HUES6 (cell line): ENCODE measurements at regions not wholly inside any gene's neighbourhood (a gene's known extent, or its start where the extent isn't known, plus 50 kb on each side); places are given as distances from the start of the nearest gene placed in this dataset.

Experiments
- H3K27ac ChIP-seq: 2 replicates; pipeline ENCODE4 v1.7.0; 2013; ENCODE audit warnings: low read depth, mild to moderate bottlenecking, low read length, inconsistent platforms
- H3K27me3 ChIP-seq: 2 replicates; pipeline ENCODE4 v1.6.1; 2013; ENCODE audit warnings: low read length; ENCODE audit not compliant: control insufficient read depth, insufficient read depth
- H3K36me3 ChIP-seq: 2 replicates; pipeline ENCODE4 v1.6.1; 2013; ENCODE audit warnings: low read length; ENCODE audit not compliant: control insufficient read depth, insufficient read depth
- H3K4me1 ChIP-seq: 2 replicates; pipeline ENCODE4 v1.6.1; 2013; ENCODE audit warnings: low read length; ENCODE audit not compliant: control insufficient read depth, insufficient read depth
- H3K4me3 ChIP-seq: 2 replicates; pipeline ENCODE4 v1.5.1; 2013; ENCODE audit warnings: low read depth, low read length
- H3K9ac ChIP-seq: one replicate; pipeline ENCODE4 v1.6.1; 2013; ENCODE audit warnings: mild to moderate bottlenecking, low read length
- H3K9me3 ChIP-seq: 2 replicates; pipeline ENCODE4 v1.6.1; 2013; ENCODE audit warnings: low read depth, low read length; ENCODE audit not compliant: control insufficient read depth, insufficient read depth

DNA sequence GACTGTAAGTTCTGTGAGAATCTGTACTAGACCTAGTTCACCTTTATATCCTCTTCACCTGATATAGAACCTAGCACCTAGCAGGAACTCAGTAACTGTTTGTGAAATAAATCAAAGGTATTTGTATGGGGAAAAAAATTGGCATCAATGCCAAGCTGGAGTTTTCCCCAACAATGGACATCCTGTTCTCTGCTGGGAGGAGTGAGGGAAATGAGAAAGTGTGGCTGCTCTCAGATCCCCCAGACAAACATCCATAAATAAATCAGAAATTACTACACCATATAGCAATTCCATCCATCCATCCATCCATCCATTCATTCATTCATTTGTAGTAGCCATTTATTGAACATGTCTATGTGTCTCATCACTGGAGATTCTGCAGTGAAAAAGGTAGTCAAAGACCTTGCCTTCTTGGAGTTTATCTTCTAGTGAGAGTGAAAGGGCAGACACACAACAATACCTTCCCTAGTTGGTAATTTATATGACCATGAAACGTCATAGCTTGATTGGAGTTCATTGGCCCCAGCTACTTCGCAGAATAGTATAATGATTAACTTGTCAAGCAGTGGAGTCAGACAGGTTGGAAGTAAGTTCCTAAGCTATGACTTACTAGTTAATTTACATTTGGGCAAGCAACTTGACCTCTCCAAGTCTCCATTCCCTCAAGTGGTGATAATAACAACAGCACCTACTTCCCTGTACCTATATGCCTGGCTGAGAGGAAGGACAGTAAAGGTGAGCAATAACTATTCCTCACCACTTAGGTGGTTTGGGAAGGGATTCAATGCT is 98.7 kb upstream of the KIT start:
- Histone ChIP-seq H3K4me1 (no peaks in the 10 kb centered on the region), H3K27ac (no peak overlapping the region), H3K9me3 (no peaks in the 10 kb centered on the region), H3K4me3 (no peak overlapping the region), H3K27me3 (no peaks in the 10 kb centered on the region), H3K36me3 (no peaks in the 10 kb centered on the region), H3K9ac (no peak overlapping the region)

- no peak overlapping the region for H3K4me3 ChIP-seq
- H3K27me3 ChIP-seq = no peaks in the 10 kb centered on the region
- no peak overlapping the region for H3K27ac ChIP-seq
- H3K36me3 ChIP-seq = no peaks in the 10 kb centered on the region
- H3K4me1 ChIP-seq = no peaks in the 10 kb centered on the region
- no peak overlapping the region for H3K9ac ChIP-seq
- H3K9me3 ChIP-seq = no peaks in the 10 kb centered on the region
Measured at GRCh38 chr4:54560513-54560912, 97.2 kb upstream of the KIT start.

DNA sequence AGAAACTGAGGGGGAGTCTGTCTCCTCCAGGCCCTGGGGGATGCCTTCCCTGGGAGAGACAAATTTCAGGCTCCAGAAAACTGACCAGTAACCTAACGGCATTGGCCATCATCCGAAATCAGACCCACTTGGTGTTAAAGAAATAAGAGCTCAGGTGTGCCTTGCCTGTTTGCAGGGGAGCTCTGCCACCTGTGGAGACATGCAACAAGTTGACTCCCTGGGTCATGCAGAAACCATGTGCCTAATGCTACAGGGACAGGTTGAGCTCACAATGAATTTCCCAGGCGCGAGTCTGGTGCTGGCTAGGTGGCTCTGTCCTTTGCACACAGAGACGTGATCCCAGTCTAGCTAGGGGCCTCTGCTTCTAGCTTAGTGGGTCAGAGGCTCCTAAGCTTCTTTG is 95.8 kb upstream of the KIT start:
- Histone ChIP-seq H3K9me3 (no peaks in the 10 kb centered on the region), H3K9ac (no peak overlapping the region), H3K4me1 (no peaks in the 10 kb centered on the region)

DNA sequence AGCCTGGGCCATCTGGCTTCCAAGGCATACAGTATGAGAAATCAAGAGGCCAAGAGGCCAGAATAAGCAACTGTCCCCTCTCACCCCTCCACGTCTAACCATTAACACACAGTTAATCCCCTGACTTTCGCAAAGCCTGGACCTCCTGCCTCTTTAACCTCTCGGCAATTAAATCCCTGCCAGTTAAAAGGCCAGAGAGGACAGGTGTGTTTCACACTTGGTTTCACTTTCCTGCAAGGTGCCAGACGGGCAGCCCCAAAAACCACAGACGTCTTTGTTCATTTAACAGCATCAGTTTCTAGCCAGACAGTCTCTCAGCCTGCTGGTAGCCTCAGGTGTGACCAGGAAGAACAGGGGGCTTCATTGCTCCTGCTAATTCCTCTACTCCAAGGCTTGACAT is 91.1 kb upstream of the KIT start:
- Histone ChIP-seq H3K4me1 (peaks cover 6% of the 10 kb centered on the region), H3K36me3 (no peaks in the 10 kb centered on the region), H3K27me3 (no peaks in the 10 kb centered on the region), H3K9me3 (no peaks in the 10 kb centered on the region), H3K27ac (no peak overlapping the region), H3K4me3 (no peak overlapping the region), H3K9ac (no peak overlapping the region)

More for the DNA sequence above, 95.8 kb upstream of the KIT start:
- H3K36me3 ChIP-seq = no peaks in the 10 kb centered on the region
- no peak overlapping the region for H3K27ac ChIP-seq
- no peak overlapping the region for H3K4me3 ChIP-seq
- H3K27me3 ChIP-seq = no peaks in the 10 kb centered on the region

GRCh38 chr4:54567327-54567726 is 90.4 kb upstream of the KIT start:
- no peaks in the 10 kb centered on the region for H3K9me3 ChIP-seq
- no peak overlapping the region for H3K4me3 ChIP-seq
- H3K36me3 ChIP-seq = no peaks in the 10 kb centered on the region
- no peak overlapping the region for H3K27ac ChIP-seq
- peaks cover 14% of the 10 kb centered on the region for H3K4me1 ChIP-seq
- H3K9ac ChIP-seq = no peak overlapping the region
- H3K27me3 ChIP-seq = no peaks in the 10 kb centered on the region

- no peaks in the 10 kb centered on the region for H3K9me3 ChIP-seq
- H3K9ac ChIP-seq = no peak overlapping the region
- no peaks in the 10 kb centered on the region for H3K36me3 ChIP-seq
Measured at GRCh38 chr4:54568184-54568583, 89.6 kb upstream of the KIT start.

GRCh38 chr4:54570822-54571221 is 86.9 kb upstream of the KIT start:
- no peaks in the 10 kb centered on the region for H3K9me3 ChIP-seq
- no peaks in the 10 kb centered on the region for H3K36me3 ChIP-seq
- peaks cover 3% of the 10 kb centered on the region; the same call in 1 of the 2 replicates for H3K27me3 ChIP-seq
- H3K4me3 ChIP-seq = no peak overlapping the region
- H3K27ac ChIP-seq = no peak overlapping the region
- H3K4me1 ChIP-seq = peaks cover 16% of the 10 kb centered on the region
- H3K9ac ChIP-seq = no peak overlapping the region

More at GRCh38 chr4:54568184-54568583, 89.6 kb upstream of the KIT start:
- H3K4me3 ChIP-seq = no peak overlapping the region
- H3K27ac ChIP-seq = no peak overlapping the region
- peaks cover 16% of the 10 kb centered on the region for H3K4me1 ChIP-seq
- H3K27me3 ChIP-seq = peaks cover 2% of the 10 kb centered on the region; the same call in 1 of the 2 replicates

DNA sequence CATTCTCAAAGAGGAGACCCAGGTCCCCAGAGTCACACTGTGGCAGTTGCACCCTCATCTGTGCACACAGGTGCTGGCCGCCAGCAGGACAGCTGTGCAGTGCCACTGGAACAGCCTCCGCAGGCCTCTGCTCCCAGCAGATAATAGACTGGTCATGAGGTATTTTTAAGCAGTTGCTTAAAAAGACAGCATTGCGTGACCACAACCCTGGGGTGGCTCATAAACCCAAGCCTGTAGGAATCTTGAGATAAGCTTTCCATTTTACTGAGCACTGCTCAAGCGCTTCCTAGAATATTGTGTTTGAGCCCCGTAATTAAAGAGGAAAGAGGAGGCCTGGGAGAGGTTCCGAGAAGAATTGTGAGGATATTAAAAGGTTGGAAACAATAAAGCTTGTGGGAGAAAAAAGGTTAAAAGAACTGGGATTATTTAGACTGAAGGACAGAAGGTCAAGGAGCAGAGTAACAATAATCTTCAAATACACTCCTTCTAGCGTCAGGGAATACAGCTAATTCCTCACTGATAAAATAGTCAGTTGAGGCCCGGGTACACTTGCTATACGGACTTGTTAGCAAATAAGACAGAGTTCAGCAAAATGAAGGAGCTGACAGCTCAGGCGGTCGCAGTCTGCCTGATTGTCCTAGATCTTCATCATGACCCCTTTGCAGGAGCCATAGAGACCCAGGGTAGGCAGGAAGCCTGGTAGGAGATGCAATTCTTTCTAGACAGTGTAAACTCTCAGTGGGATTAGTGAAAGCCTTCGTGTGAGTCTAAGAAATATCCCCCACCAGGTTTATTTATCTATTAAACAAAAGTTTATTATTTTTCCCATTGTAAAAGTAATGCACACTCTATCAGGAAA is 86.2 kb upstream of the KIT start:
- no peak overlapping the region for H3K9ac ChIP-seq
- H3K9me3 ChIP-seq = no peaks in the 10 kb centered on the region
- H3K27ac ChIP-seq = no peak overlapping the region
- H3K4me3 ChIP-seq = no peak overlapping the region
- peaks cover 3% of the 10 kb centered on the region; the same call in 1 of the 2 replicates for H3K27me3 ChIP-seq
- peaks cover 16% of the 10 kb centered on the region for H3K4me1 ChIP-seq
- H3K36me3 ChIP-seq = no peaks in the 10 kb centered on the region

DNA sequence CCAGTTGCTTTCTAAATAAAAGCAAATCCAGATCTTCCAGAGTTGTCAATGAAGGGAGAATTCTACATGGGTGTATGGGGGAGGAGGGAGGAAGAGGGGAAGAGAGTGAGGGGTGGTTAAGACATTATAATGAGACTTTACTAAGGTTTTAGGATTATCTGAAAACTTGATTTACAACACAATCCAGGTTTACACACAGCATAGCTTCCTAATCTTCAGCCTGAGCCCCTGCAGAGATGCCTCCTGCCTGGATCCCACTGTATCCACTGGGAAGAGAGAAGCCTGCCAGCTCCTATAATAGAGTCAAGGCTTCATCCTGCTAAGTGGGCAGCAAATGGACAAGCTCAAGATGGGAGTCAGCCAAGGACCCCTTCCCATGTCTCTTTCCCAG is 85.6 kb upstream of the KIT start:
- H3K27me3 ChIP-seq = peaks cover 3% of the 10 kb centered on the region; the same call in 1 of the 2 replicates
- no peaks in the 10 kb centered on the region for H3K9me3 ChIP-seq
- H3K27ac ChIP-seq = no peak overlapping the region
- peaks cover 16% of the 10 kb centered on the region for H3K4me1 ChIP-seq
- no peak overlapping the region for H3K4me3 ChIP-seq
- no peaks in the 10 kb centered on the region for H3K36me3 ChIP-seq
- H3K9ac ChIP-seq = no peak overlapping the region

DNA sequence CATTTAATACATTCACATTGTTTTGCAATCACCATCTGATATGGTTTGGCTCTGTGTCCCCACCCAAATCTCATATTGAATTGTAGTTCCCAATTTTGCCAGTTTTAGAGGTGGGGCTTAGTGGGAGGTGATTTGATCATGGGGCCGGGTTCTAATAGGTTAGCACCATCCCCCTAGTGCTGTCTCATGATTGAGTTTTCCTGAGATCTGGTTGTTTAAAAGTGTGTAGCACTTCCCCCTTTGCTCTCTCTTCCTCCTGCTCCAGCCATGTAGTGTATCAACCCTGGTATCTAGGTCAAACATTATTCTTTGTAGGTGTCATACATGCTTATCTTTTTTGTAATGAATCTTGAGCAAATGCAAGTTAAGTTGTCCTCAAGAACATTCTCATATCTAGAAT is 83.3 kb upstream of the KIT start:
- Histone ChIP-seq H3K9ac (no peak overlapping the region), H3K27ac (no peak overlapping the region), H3K36me3 (no peaks in the 10 kb centered on the region), H3K9me3 (no peaks in the 10 kb centered on the region), H3K4me3 (no peak overlapping the region), H3K27me3 (peaks cover 3% of the 10 kb centered on the region; the same call in 1 of the 2 replicates), H3K4me1 (peaks cover 16% of the 10 kb centered on the region)

GRCh38 chr4:54575919-54576318 is 81.8 kb upstream of the KIT start:
- H3K9me3 ChIP-seq = no peaks in the 10 kb centered on the region
- peaks cover 3% of the 10 kb centered on the region; the same call in 1 of the 2 replicates for H3K27me3 ChIP-seq
- H3K4me1 ChIP-seq = peaks cover 15% of the 10 kb centered on the region
- H3K9ac ChIP-seq = no peak overlapping the region
- H3K27ac ChIP-seq = no peak overlapping the region
- H3K36me3 ChIP-seq = no peaks in the 10 kb centered on the region
- H3K4me3 ChIP-seq = no peak overlapping the region
